Sigmoid colon (tissue), 6 donors: ENCODE measurements at regions not wholly inside any gene's neighbourhood (a gene's known extent, or its start where the extent isn't known, plus 50 kb on each side); places are given as distances from the start of the nearest gene placed in this dataset.

ENCODE experiments used
- DNase-seq: peaks from one replicate; pipeline ENCODE4 v3.0.0-alpha.2; 2019
- H3K27ac ChIP-seq, 4 donors: fragments of 200-600 bp; sonication (generic); one replicate each; pipeline ENCODE4 v1.5.1; 2016 to 2019; ENCODE audit warnings: mild to moderate bottlenecking in 1 of 4
- H3K27me3 ChIP-seq, 3 donors: fragments of 200-600 bp; sonication (generic); one replicate each; pipeline ENCODE4 v1.5.1; 2019; ENCODE audit warnings: mild to moderate bottlenecking in 1 of 3
- H3K36me3 ChIP-seq, 4 donors: fragments of 200-600 bp; sonication (generic); one replicate each; pipeline ENCODE4 v1.5.1; 2016 to 2019
- H3K4me1 ChIP-seq, 4 donors: fragments of 200-600 bp; sonication (generic); one replicate each; pipeline ENCODE4 v1.5.1; 2017 to 2019
- H3K4me3 ChIP-seq, 4 donors: fragments of 200-600 bp; sonication (generic); one replicate each; pipeline ENCODE4 v1.5.1; 2017 to 2019; ENCODE audit warnings: mild to moderate bottlenecking in 2 of 4, moderate library complexity in 1 of 4
- H3K9me3 ChIP-seq, 4 donors: fragments of 200-600 bp in 3 of 4; sonication (generic) in 3 of 4; one replicate each; pipeline versions ENCODE4 v1.5.1 to v1.6.1; 2013 to 2019
- EP300 ChIP-seq, 4 donors: sonication (generic); formaldehyde crosslinking; IDR thresholded peaks; one replicate each; pipeline ENCODE4 v1.6.1; 2017; ENCODE audit warnings: antibody characterized with exemption in 4 of 4
- POLR2A ChIP-seq, 2 donors: fragments of 450-650 bp; IDR thresholded peaks; one replicate each; pipeline ENCODE4 v1.6.1; 2016; ENCODE audit warnings: antibody characterized with exemption in 2 of 2, mild to moderate bottlenecking in 2 of 2, moderate library complexity in 2 of 2
- POLR2AphosphoS5 ChIP-seq, 4 donors: sonication (generic); formaldehyde crosslinking; IDR thresholded peaks; one replicate each; pipeline ENCODE4 v1.6.1; 2017; ENCODE audit warnings: antibody characterized with exemption in 4 of 4
- WGBS, 2 donors: extraction: QIAGEN DNeasy Blood & Tissue Kit; methylation state at CpG; one replicate each; pipeline ENCODE4 v1.1.7; 2013; 5-methylcytosine and 5-hydroxymethylcytosine counted together
- intact Hi-C: fragments of 100-400 bp; cut with DNase I; formaldehyde crosslinking; loops from one replicate; pipeline ENCODE4 v1.15.1; 2023
- TF ChIP-seq, protein P1 (sequence below), 4 experiments: fragments of 450-650 bp in 3 of 4; fragments of 200-600 bp in 1 of 4; IDR thresholded peaks; one replicate each; pipeline ENCODE4 v1.5.1; 2016 to 2019; ENCODE audit warnings: antibody characterized with exemption in 4 of 4, mild to moderate bottlenecking in 3 of 4, moderate library complexity in 2 of 4
- donor health status: healthy with polysubstance abuse.
- donor health status: healthy.

DNA sequence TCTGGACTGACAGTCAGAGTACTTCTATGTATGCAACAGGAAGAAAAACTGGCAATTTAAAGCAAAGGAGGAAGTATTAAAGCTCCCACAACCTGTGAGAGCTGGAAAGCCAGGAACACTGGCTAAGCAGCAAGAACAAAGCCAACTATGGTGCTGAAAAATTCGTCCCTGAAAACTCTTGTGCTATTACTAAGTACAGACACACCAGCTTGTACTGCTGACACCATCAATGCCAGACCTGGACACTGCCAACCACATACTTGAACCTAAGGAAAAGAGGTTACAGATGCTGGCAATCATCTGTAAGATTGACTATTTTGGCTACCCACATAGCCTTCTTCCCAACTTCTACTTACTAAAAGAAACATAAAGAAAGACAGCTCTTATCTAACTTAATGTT, 1110.6 kb downstream of the SORCS3 start:
- TF ChIP-seq, protein P1, sequence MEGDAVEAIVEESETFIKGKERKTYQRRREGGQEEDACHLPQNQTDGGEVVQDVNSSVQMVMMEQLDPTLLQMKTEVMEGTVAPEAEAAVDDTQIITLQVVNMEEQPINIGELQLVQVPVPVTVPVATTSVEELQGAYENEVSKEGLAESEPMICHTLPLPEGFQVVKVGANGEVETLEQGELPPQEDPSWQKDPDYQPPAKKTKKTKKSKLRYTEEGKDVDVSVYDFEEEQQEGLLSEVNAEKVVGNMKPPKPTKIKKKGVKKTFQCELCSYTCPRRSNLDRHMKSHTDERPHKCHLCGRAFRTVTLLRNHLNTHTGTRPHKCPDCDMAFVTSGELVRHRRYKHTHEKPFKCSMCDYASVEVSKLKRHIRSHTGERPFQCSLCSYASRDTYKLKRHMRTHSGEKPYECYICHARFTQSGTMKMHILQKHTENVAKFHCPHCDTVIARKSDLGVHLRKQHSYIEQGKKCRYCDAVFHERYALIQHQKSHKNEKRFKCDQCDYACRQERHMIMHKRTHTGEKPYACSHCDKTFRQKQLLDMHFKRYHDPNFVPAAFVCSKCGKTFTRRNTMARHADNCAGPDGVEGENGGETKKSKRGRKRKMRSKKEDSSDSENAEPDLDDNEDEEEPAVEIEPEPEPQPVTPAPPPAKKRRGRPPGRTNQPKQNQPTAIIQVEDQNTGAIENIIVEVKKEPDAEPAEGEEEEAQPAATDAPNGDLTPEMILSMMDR (IDR thresholded peaks at IDR 0.05), result no peak
- no peak for TF ChIP-seq POLR2AphosphoS5 (IDR thresholded peaks at IDR 0.05)
- TF ChIP-seq POLR2A (IDR thresholded peaks at IDR 0.05), result no peak
- TF ChIP-seq EP300 (IDR thresholded peaks at IDR 0.05), result no peak
- 40 to 47% methylated on average over 1 of the region's 1 CpG for WGBS, 2 donors
- Histone ChIP-seq H3K4me3 (no peak overlapping the region), H3K9me3 (no peaks in the 10 kb centered on the region), H3K27ac (no peak overlapping the region), H3K27me3 (no peaks in the 10 kb centered on the region), H3K36me3 (no peaks in the 10 kb centered on the region), H3K4me1 (no peaks in the 10 kb centered on the region)
- intact Hi-C loops, result no loop called here
- no peak for DNase-seq

DNA sequence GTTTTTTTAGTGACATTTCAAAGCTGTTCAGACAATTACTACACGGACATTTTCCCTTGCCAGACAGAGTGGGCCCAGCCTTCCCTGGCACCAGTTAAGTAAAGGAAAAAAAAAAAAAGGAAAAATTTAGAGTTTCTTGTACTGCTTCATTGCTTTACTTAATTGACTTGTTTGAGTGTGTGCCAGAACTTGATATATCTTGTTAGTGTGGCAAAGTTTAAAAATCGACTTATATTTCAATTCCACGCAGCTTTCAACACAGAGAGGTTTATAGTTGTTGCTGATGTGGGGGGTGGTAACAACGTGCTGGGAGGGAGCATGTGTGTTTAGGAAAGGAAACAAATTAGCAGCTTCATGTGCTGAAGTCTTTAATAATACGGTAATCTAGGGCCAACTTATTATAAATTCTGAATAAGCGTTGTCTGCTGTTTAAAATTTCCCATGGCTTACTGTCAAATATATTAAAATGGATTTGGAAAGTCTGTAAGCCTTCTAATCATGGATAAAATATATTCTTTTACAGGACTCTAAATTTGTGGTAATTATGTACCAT, 1104.6 kb downstream of the SORCS3 start:
- TF ChIP-seq EP300 (IDR thresholded peaks at IDR 0.05), result no peak
- TF ChIP-seq, protein P1 (IDR thresholded peaks at IDR 0.05), result no peak
- TF ChIP-seq POLR2A (IDR thresholded peaks at IDR 0.05), result no peak
- TF ChIP-seq POLR2AphosphoS5 (IDR thresholded peaks at IDR 0.05), result no peak
- Histone ChIP-seq H3K27ac (no peak overlapping the region), H3K9me3 (no peaks in the 10 kb centered on the region), H3K4me3 (no peak overlapping the region), H3K27me3 (no peaks in the 10 kb centered on the region), H3K36me3 (no peaks in the 10 kb centered on the region), H3K4me1 (peaks cover 0 to 18% (median 4%) of the 10 kb centered on the region in 4 donors)
- intact Hi-C loops, result no loop called here
- DNase-seq, result no peak
- WGBS, 2 donors, result 75 to 82% methylated on average over 6 of the region's 6 CpGs

DNA sequence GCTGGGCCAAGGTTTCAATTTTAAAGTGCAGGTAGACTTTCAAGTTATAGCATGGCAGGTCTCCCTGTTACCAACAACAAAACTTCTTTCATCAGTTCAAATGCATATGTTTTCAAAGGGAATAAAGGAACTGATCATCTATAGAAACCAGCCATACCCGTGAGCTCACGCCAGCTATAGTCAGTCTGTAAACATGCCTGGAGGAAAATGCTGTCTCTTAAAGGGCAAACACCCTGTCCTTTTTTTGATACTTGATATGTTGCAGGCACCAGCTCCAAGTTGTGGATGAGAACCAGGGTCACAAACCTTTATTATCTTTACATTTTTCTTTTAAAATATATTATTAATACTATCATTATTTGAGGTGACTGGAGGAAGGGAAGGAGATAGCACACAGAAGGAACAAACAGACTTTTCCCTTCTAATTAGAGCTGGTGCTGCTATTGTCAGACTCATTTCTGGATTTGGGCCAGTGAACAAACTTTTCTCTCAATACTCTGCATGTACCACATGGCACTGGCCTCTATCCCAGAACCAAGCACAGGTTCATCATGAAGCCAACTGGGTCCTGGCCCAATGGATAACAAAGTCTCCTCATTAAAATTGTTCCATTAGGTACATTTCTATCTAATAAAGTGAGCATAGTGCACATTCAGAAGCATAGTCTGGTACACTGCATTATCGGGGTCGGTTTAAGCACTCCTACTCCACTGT, 1102.4 kb downstream of the SORCS3 start:
- Histone ChIP-seq H3K36me3 (no peaks in the 10 kb centered on the region), H3K4me1 (peaks cover 0 to 18% (median 4%) of the 10 kb centered on the region in 4 donors), H3K27me3 (no peaks in the 10 kb centered on the region), H3K9me3 (no peaks in the 10 kb centered on the region), H3K27ac (no peak overlapping the region), H3K4me3 (no peak overlapping the region)
- TF ChIP-seq POLR2A (IDR thresholded peaks at IDR 0.05) (no peak), POLR2AphosphoS5 (IDR thresholded peaks at IDR 0.05) (peak in 1 of 4 donors; percentile 42)
- TF ChIP-seq, protein P1 (IDR thresholded peaks at IDR 0.05), result no peak
- 59 to 75% methylated on average over 4 of the region's 4 CpGs for WGBS, 2 donors
- intact Hi-C loops, result no loop called here
- DNase-seq, result no peak

DNA sequence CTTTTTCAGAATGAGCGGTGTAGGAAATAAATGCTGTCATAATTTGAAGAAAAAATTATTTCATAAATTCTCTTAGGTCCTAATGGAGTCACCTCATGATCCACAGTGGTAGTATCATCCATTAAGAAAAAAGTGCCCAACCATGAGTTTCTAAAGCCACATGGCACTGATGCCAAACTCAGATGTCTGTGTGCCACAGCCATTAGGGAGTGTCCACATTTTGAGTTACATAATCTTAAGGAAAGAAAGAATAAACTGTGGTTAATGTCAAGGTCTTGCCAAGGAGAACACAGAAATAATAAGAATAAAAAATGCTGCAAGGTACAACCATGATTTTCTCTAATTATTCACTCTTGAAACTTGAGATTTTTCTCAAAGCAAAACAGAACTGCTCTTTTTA, 1101.8 kb downstream of the SORCS3 start:
- peaks cover 0 to 18% (median 4%) of the 10 kb centered on the region in 4 donors for H3K4me1 ChIP-seq
- no peak for TF ChIP-seq EP300 (IDR thresholded peaks at IDR 0.05)
- TF ChIP-seq POLR2AphosphoS5 (IDR thresholded peaks at IDR 0.05), result no peak
- TF ChIP-seq, protein P1 (IDR thresholded peaks at IDR 0.05), result no peak
- no peak overlapping the region for H3K4me3 ChIP-seq
- intact Hi-C loops, result no loop called here
- 91 to 92% methylated on average over 1 of the region's 1 CpG for WGBS, 2 donors
- H3K36me3 ChIP-seq, result no peaks in the 10 kb centered on the region
- H3K27me3 ChIP-seq, result no peaks in the 10 kb centered on the region
- H3K9me3 ChIP-seq, result no peaks in the 10 kb centered on the region
- no peak overlapping the region for H3K27ac ChIP-seq
- DNase-seq, result no peak
